Psoas muscle (tissue), 7 donors: ENCODE measurements at regions not wholly inside any gene's neighbourhood (a gene's known extent, or its start where the extent isn't known, plus 50 kb on each side); places are given as distances from the start of the nearest gene placed in this dataset.

ENCODE experiments used
- ATAC-seq, 4 donors: fragments of 200-7000 bp; cut with Tn5 transposase; one replicate each; pipeline ENCODE4 v1.9.1; 2020; ENCODE audit warnings: moderate library complexity in 3 of 4, mild to moderate bottlenecking in 2 of 4
- DNase-seq, 2 donors: peaks; one replicate each; pipeline ENCODE4 v3.0.0-alpha.2; 2020
- H3K27ac ChIP-seq: fragments of 200-600 bp; one replicate; pipeline ENCODE4 v1.8.0; 2022
- H3K27me3 ChIP-seq, 3 donors: fragments of 200-600 bp in 1 of 3; one replicate each; pipeline versions ENCODE4 v1.6.1 to v1.8.0; 2013 to 2022; ENCODE audit warnings: low read length in 2 of 3, mild to moderate bottlenecking in 2 of 3, moderate library complexity in 1 of 3; ENCODE audit not compliant: insufficient read depth in 3 of 3
- H3K36me3 ChIP-seq, 2 donors: fragments of 200-600 bp in 1 of 2; one replicate each; pipeline versions ENCODE4 v1.6.1 to v1.8.0; 2013 to 2022; ENCODE audit warnings: low read depth in 1 of 2, mild to moderate bottlenecking in 1 of 2, moderate library complexity in 1 of 2; ENCODE audit not compliant: insufficient read depth in 1 of 2
- H3K4me1 ChIP-seq: fragments of 200-600 bp; one replicate; pipeline ENCODE4 v1.8.0; 2022
- H3K4me3 ChIP-seq: fragments of 200-600 bp; one replicate; pipeline ENCODE4 v1.8.0; 2022; ENCODE audit warnings: mild to moderate bottlenecking
- H3K9me3 ChIP-seq: fragments of 200-600 bp; one replicate; pipeline ENCODE4 v1.8.0; 2022
- WGBS, 3 donors: extraction: QIAGEN DNeasy Blood & Tissue Kit; methylation state at CpG; one replicate each; pipeline versions ENCODE4 v1.1.6 to v1.1.7; 2013; 5-methylcytosine and 5-hydroxymethylcytosine counted together
- intact Hi-C, 2 donors: fragments of 100-400 bp; cut with DNase I; formaldehyde crosslinking; loops; one replicate each; pipeline versions ENCODE4 v1.11.0 to v1.14.2; 2022
- TF ChIP-seq, protein P1 (sequence below): fragments of 200-600 bp; IDR thresholded peaks from one replicate; pipeline ENCODE4 v1.8.0; 2022; ENCODE audit warnings: antibody characterized with exemption
- donor health status: healthy with polysubstance abuse.
- donor health status: DM: no; HTN: no; CAD: no; lungs with moderate emphysema.
- donor health status: Bipolar disorder and iron deficiency.
- donor health status: healthy.
- donor health status: DM: yes; HTN: yes; CAD: no.
- donor health status: DM: no; HTN: no; CAD: no.
- donor health status: DM: yes; HTN: yes; CAD: no.

DNA sequence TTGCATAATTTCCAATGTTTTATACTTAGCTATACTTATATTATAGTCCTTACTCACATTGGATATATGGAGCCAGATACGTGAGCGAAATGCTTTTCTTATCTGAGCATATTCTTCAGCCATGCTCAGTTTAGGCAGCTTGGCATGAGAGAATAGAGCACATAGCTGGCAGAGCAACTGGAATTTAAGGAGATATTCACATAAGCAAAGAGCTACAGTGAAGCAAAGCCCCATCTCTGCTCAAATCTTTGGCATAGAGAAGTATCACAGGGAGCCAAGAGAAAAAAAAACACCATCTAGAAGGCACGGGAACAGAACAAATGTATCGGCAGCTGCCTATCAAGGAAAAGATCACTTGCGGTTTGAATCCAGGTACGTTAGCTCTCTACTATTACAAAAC lies 734.2 kb upstream of the KIF2B start:
- TF ChIP-seq, protein P1, sequence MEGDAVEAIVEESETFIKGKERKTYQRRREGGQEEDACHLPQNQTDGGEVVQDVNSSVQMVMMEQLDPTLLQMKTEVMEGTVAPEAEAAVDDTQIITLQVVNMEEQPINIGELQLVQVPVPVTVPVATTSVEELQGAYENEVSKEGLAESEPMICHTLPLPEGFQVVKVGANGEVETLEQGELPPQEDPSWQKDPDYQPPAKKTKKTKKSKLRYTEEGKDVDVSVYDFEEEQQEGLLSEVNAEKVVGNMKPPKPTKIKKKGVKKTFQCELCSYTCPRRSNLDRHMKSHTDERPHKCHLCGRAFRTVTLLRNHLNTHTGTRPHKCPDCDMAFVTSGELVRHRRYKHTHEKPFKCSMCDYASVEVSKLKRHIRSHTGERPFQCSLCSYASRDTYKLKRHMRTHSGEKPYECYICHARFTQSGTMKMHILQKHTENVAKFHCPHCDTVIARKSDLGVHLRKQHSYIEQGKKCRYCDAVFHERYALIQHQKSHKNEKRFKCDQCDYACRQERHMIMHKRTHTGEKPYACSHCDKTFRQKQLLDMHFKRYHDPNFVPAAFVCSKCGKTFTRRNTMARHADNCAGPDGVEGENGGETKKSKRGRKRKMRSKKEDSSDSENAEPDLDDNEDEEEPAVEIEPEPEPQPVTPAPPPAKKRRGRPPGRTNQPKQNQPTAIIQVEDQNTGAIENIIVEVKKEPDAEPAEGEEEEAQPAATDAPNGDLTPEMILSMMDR, result no peak
- no peaks in the 10 kb centered on the region for H3K9me3 ChIP-seq
- no peak for ATAC-seq
- WGBS, 3 donors, result 26 to 62% (median 37%) methylated on average over 6 of the region's 6 CpGs
- H3K36me3 ChIP-seq, result no peaks in the 10 kb centered on the region
- no peaks in the 10 kb centered on the region for H3K27me3 ChIP-seq
- DNase-seq, result no peak
- H3K4me3 ChIP-seq, result peak overlapping the region; percentile 44
- no peak overlapping the region for H3K27ac ChIP-seq
- intact Hi-C loops, result no loop called here
- H3K4me1 ChIP-seq, result peaks cover 33% of the 10 kb centered on the region

DNA sequence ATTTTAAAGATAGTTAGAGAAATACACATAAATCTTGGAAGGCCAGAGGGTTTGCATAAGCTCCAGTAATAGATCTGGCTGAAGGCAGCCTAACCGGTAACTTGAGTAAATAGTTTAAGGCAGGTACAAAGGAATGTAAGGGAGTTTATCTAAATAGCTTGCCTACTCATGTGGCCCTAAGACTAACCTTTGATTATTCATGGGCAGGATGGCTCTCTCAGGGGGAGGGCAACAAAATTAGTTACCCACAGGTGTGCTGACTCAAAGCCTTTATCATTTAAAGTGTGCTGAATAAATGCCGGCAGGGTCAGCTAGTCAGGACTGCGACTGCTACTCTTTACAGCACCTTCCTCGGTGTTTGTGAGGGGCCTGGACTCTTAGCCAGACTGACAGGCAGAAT lies 761.3 kb upstream of the KIF2B start:
- TF ChIP-seq, protein P1, result no peak
- Histone ChIP-seq H3K4me3 (no peak overlapping the region), H3K9me3 (peaks cover 18% of the 10 kb centered on the region), H3K27me3 (no peaks in the 10 kb centered on the region), H3K27ac (no peak overlapping the region), H3K36me3 (no peaks in the 10 kb centered on the region), H3K4me1 (no peaks in the 10 kb centered on the region)
- intact Hi-C loops, result no loop called here
- 27 to 36% (median 29%) methylated on average over 4 of the region's 4 CpGs for WGBS, 3 donors
- ATAC-seq, result no peak
- no peak for DNase-seq

DNA sequence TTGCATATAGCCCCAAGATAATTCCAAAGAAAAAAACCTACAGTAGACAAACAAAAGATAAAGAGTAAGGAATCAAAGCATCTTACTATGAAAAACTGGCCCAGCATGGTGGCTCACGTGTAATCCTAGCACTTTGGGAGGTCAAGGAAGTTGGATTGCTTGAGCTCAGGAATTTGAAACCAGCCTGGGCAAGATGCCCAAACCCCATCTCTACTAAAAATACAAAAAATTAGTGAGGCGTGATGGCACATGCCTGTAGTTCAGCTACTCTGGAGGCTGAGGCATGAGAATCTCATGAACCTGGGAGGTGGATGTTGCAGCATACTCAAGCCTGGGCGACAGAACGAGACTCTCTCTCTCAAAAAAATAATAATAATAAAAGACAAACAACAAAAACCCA lies 764.7 kb upstream of the KIF2B start:
- no peaks in the 10 kb centered on the region for H3K36me3 ChIP-seq
- H3K4me3 ChIP-seq, result no peak overlapping the region
- no peak for DNase-seq
- peaks cover 20% of the 10 kb centered on the region for H3K9me3 ChIP-seq
- ATAC-seq, result no peak
- no peaks in the 10 kb centered on the region for H3K27me3 ChIP-seq
- no peak overlapping the region for H3K27ac ChIP-seq
- intact Hi-C loops, result no loop called here
- WGBS, 3 donors, result 55 to 65% (median 60%) methylated on average over 4 of the region's 4 CpGs
- no peaks in the 10 kb centered on the region for H3K4me1 ChIP-seq
- TF ChIP-seq, protein P1, result no peak

DNA sequence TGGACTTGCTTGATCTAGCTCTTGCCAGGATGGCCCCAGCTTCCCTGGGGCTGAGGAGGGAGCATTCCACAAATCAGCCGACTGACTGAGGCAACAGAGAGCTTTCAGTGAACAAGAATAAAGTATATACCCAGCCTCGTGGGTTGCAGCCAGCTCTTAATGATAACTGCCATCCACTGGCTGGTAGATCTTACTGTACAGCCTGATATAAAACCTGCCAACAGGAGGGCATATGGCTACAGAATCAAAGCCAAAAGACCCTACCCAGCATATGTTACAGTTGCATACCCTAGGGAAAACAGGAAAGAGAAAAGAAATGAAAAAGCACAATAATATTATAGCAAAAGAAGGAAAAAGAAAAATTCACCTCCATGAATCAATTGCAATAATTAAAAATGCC lies 775.9 kb upstream of the KIF2B start:
- no peaks in the 10 kb centered on the region for H3K4me1 ChIP-seq
- no peak overlapping the region for H3K27ac ChIP-seq
- intact Hi-C loops, result no loop called here
- TF ChIP-seq, protein P1, result no peak
- no peak for DNase-seq
- no peak for ATAC-seq
- no peaks in the 10 kb centered on the region for H3K36me3 ChIP-seq
- H3K9me3 ChIP-seq, result no peaks in the 10 kb centered on the region
- no peaks in the 10 kb centered on the region for H3K27me3 ChIP-seq
- H3K4me3 ChIP-seq, result no peak overlapping the region
- WGBS, 3 donors, result 64 to 70% (median 67%) methylated on average over 2 of the region's 2 CpGs

DNA sequence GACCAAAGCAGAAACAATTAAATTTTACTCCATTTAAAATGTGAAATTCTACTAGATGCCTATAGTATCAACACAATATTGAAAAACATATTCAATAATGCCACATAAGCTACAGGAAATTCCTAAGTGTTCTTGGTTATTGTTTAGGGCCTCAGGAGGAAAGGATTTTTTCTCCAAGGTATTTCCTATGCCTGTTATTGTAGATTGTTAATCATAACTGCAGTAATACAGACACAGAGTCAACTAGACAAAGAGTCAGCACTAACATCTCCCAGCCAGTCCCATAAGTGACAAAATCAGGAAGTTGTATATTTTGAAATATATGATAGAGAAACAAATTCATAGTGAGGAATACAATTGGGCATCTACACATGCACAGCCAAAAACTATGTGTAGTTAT lies 782.7 kb upstream of the KIF2B start:
- no peaks in the 10 kb centered on the region for H3K36me3 ChIP-seq
- no peaks in the 10 kb centered on the region for H3K27me3 ChIP-seq
- intact Hi-C loops, result loop anchor here in 1 of 2 donors (10.0 kb wide), 1 partner anchor 1135 kb away; no protein-coding TSS in a partner anchor
- TF ChIP-seq, protein P1, result no peak
- no peak for ATAC-seq
- no peak for DNase-seq
- no peak overlapping the region for H3K4me3 ChIP-seq
- no peak overlapping the region for H3K27ac ChIP-seq
- no peaks in the 10 kb centered on the region for H3K4me1 ChIP-seq
- no peaks in the 10 kb centered on the region for H3K9me3 ChIP-seq
